ENCODE measurements at regions not wholly inside any gene's neighbourhood (a gene's known extent, or its start where the extent isn't known, plus 50 kb on each side); places are given as distances from the start of the nearest gene placed in this dataset.

DNA sequence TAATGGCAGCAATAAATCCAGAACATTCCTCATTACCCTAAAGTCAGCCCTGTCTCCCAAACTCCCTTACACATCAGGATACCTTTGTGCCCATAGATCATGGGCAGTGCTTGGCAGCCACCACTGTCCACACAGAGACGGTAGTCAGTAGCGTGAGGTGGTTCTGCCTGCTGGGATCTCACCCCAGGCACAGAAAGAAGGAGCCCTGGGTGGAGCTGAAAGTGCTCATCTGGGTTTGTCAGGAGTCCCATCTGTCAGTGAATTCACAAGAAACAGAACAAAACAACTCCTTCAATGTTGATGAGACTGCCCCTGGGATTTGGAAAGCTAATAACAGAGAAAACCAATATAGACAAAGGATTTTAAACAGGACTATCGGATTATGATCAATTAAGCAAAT is 90.2 kb upstream of the PRSS58 start:
- no peak overlapping the region for H3K27ac ChIP-seq
- H3K9me3 ChIP-seq = no peaks in the 10 kb centered on the region
- TF ChIP-seq, protein P1, sequence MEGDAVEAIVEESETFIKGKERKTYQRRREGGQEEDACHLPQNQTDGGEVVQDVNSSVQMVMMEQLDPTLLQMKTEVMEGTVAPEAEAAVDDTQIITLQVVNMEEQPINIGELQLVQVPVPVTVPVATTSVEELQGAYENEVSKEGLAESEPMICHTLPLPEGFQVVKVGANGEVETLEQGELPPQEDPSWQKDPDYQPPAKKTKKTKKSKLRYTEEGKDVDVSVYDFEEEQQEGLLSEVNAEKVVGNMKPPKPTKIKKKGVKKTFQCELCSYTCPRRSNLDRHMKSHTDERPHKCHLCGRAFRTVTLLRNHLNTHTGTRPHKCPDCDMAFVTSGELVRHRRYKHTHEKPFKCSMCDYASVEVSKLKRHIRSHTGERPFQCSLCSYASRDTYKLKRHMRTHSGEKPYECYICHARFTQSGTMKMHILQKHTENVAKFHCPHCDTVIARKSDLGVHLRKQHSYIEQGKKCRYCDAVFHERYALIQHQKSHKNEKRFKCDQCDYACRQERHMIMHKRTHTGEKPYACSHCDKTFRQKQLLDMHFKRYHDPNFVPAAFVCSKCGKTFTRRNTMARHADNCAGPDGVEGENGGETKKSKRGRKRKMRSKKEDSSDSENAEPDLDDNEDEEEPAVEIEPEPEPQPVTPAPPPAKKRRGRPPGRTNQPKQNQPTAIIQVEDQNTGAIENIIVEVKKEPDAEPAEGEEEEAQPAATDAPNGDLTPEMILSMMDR (IDR thresholded peaks at IDR 0.05) = no peak
- H3K27me3 ChIP-seq = no peaks in the 10 kb centered on the region
- intact Hi-C loops (cut with DNase I) = no loop called here
- DNase-seq = no peak
- H3K4me3 ChIP-seq = no peak overlapping the region
- H3K4me1 ChIP-seq = no peaks in the 10 kb centered on the region
- no peak overlapping the region for H3K9ac ChIP-seq (ENCODE audit: low read depth in 2 of 2, low read length in 2 of 2)
- no peaks in the 10 kb centered on the region for H3K36me3 ChIP-seq

DNA sequence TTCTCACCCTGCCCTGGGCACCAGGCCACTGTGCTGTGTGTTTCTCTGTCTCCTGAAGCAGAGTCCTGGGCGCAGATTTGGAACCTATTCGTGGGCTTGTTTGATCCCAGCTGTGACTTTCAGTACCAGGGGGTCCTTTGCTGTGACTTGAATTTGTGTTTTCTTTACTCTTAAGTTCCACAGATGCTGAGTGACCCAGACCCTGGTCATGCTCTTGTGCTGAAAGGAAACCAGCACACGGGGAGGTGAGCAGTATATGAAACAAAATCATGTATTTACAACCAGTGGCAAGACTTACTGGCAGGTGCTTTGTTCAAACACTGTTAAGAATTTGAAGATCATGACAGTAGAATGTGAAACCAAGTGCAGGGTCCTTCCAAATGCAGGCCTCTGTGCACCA is 89.2 kb upstream of the PRSS58 start:
- H3K27ac ChIP-seq = no peak overlapping the region
- TF ChIP-seq, protein P1 (IDR thresholded peaks at IDR 0.05) = no peak
- H3K4me3 ChIP-seq = no peak overlapping the region
- DNase-seq = no peak
- no peaks in the 10 kb centered on the region for H3K36me3 ChIP-seq
- H3K27me3 ChIP-seq = no peaks in the 10 kb centered on the region
- no peak overlapping the region for H3K9ac ChIP-seq (ENCODE audit: low read depth in 2 of 2, low read length in 2 of 2)
- H3K4me1 ChIP-seq = no peaks in the 10 kb centered on the region
- no peaks in the 10 kb centered on the region for H3K9me3 ChIP-seq
- intact Hi-C loops (cut with DNase I) = no loop called here

DNA sequence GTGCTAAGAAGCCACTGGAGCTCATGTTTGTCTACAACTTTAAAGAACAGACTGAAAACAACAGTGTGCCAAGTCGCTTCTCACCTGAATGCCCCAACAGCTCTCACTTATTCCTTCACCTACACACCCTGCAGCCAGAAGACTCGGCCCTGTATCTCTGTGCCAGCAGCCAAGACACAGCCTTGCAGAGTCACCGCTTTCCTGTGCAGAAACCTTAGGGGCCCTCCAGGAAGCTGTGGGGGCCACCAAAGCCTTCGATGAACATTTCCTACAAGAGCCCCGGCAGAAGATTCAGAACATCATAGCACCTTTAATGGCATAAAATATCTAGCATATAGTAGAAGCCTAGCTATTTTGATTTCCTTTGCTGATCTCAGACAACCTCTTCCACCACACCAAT is 88.0 kb upstream of the PRSS58 start:
- intact Hi-C loops (cut with DNase I) = loop anchor here (2.0 kb wide), 1 partner anchor 37 kb away; no protein-coding TSS in a partner anchor
- H3K36me3 ChIP-seq = no peaks in the 10 kb centered on the region

DNA sequence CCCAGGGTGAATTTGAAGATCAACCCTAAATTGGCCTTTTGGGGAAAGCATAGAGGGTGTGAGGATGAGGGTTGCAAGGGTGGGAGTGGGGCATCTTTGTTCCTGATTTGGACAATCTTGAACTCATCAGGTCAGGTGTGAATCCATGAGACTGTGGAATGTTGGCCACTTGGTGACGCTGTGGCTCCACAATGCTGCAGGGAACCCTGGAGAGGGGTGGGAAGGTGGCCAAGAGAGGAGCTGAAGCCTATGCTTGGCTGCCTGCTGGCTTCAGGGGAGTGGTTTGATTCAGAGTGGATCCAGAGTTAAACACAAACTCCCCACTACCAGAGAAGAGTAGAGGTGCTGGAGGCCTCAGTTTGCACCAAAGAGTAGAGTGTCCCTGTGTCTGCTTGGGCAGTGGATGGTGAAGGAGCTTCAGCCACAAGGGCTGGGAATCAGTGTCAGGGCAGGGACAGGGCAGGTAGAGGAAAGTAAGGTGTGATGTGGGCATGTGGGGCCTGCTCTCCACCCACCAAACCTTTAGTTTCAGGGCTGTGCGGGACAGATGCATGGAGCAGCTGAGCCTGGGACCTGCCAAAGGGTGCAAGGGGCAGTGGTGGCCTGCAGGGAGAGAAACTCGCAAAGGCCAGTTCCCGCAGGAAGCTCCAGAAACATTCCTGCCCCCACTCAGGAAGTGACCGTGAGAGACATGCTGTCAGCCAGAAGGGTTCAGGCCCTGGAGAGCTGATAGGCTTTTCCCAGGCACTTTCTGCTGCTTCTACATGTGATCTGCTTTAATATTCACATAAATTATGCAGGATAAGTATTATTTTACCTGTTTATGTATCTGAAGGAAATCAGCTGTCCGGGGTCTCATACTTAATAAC is 81.0 kb upstream of the PRSS58 start:
- Histone ChIP-seq H3K27ac (no peak overlapping the region), H3K4me3 (no peak overlapping the region), H3K4me1 (no peaks in the 10 kb centered on the region), H3K9ac (ENCODE audit: low read depth in 2 of 2, low read length in 2 of 2) (no peak overlapping the region), H3K36me3 (no peaks in the 10 kb centered on the region), H3K27me3 (no peaks in the 10 kb centered on the region), H3K9me3 (no peaks in the 10 kb centered on the region)
- intact Hi-C loops (cut with DNase I) = no loop called here
- no peak for DNase-seq
- TF ChIP-seq, protein P1 (IDR thresholded peaks at IDR 0.05) = no peak

More for the DNA sequence above, 88.0 kb upstream of the PRSS58 start:
- TF ChIP-seq, protein P1 (IDR thresholded peaks at IDR 0.05) = no peak
- Histone ChIP-seq H3K4me1 (no peaks in the 10 kb centered on the region), H3K4me3 (no peak overlapping the region), H3K27ac (no peak overlapping the region), H3K9ac (ENCODE audit: low read depth in 2 of 2, low read length in 2 of 2) (no peak overlapping the region), H3K9me3 (no peaks in the 10 kb centered on the region), H3K27me3 (no peaks in the 10 kb centered on the region)
- DNase-seq = no peak

DNA sequence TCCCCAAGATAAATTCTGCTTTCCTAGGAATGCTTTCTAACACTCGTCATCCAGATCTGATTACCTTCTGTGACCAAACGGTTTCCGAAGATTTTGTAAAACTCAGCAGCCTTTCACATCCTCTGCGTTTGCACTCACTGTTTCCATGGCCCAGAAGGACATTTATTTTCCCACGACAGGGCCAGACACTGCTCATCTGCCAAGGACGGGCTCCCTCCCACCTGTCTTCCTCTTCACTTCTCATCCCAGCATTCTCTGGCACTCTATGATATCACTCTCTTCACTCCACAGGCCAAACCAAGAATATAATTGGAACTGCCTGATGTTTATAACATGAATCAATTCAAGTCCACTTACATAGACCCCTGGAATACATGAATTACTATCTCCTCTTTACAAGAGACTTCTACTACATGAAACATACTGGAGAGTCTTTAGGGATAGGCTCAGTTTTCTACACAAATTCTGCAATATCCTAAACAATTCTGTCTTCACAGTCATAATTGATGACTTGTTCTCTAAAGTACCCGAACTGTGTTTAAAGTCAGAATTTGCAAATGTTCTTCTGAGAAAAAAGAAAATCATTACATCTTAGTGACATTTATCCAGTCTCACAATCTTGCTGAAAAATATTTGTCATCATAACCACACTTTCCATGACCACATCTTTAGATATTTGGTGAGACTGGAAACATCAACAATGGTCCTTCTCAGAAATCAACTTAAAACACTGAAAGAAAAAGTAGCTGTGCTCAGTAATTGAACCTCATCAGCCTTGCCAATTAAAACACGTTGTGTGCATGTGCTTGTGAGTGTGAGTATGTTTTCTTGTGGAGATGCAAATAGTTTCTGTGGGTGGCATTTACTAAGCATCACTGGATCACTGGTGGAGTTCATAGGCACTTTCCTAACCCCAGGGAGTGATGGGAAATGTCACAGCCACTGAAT is 79.5 kb upstream of the PRSS58 start:
- intact Hi-C loops (cut with DNase I) = no loop called here
- H3K9me3 ChIP-seq = no peaks in the 10 kb centered on the region
- no peaks in the 10 kb centered on the region for H3K27me3 ChIP-seq
- no peaks in the 10 kb centered on the region for H3K36me3 ChIP-seq
- TF ChIP-seq, protein P1 (IDR thresholded peaks at IDR 0.05) = no peak
- no peak overlapping the region for H3K4me3 ChIP-seq
- DNase-seq = no peak
- H3K27ac ChIP-seq = no peak overlapping the region
- H3K4me1 ChIP-seq = no peaks in the 10 kb centered on the region
- H3K9ac ChIP-seq (ENCODE audit: low read depth in 2 of 2, low read length in 2 of 2) = no peak overlapping the region
